ENCODE measurements at regions not wholly inside any gene's neighbourhood (a gene's known extent, or its start where the extent isn't known, plus 50 kb on each side); places are given as distances from the start of the nearest gene placed in this dataset.

DNA sequence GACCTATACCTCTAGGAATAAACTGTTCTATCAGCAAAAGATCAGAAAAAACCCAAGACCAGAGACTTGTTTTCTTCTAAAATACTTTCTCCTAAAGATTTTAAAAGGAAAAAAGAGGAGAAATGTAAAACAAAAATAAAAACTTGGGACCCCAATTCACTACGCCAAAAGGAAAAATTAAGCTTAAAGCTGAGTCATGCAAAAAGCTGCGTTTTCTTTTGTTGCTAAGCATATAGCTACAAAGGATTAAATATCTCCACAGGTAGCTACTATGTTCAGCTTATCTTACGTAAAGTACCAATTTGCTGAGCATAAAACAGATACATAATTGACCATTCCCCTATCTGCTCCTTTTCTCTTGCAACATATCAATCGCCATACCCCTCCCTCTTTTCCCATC is 950.0 kb upstream of the NXPH2 start:
- no peaks in the 10 kb centered on the region; the same call in 1 of the 2 replicates for H3K4me1 ChIP-seq (ENCODE audit: insufficient read depth, low read length)
- Mint-ChIP-seq H3K27me3 (ENCODE audit: low read depth) (no peaks in the 10 kb centered on the region), H3K9me3 (peaks cover 3 to 9% of the 10 kb centered on the region in 2 experiments; a peak in 3 of 5 replicates), H3K4me3 (no peak overlapping the region), H3K4me1 (peaks cover 14 to 15% of the 10 kb centered on the region in 2 experiments), H3K27ac (peak overlapping the region; percentile 12 to 15 (median 14); a peak in 3 of 7 replicates), H3K36me3 (ENCODE audit: insufficient read depth in 1 of 3, low read depth in 3 of 3) (peaks cover 3 to 6% (median 4%) of the 10 kb centered on the region in 3 experiments; a peak in 5 of 7 replicates)
- no peak overlapping the region for H3K27ac ChIP-seq (ENCODE audit: insufficient read length, low read depth, low read length)
- no peak overlapping the region for H2BK120ac ChIP-seq (ENCODE audit: low read depth, low read length, poor library complexity, severe bottlenecking)
- no peak overlapping the region for H2AFZ ChIP-seq (ENCODE audit: low read length)
- no peak overlapping the region for H3K23ac ChIP-seq (ENCODE audit: insufficient read length, low read depth, low read length)
- DNase-seq, result no peak
- no peak overlapping the region for H2BK5ac ChIP-seq (ENCODE audit: insufficient read length, low read length)
- H3K79me1 ChIP-seq (ENCODE audit: insufficient read depth, low read depth, low read length, poor library complexity, severe bottlenecking), result no peaks in the 10 kb centered on the region
- no peak overlapping the region for H4K8ac ChIP-seq (replicated peaks; ENCODE audit: insufficient read length, low read depth, low read length)
- H2BK20ac ChIP-seq (ENCODE audit: low read depth, low read length, poor library complexity, severe bottlenecking), result no peak overlapping the region
- H3K56ac ChIP-seq (ENCODE audit: insufficient read length, low read depth, low read length), result no peak overlapping the region
- no peak overlapping the region for H3T11ph ChIP-seq (ENCODE audit: low read length)
- no peak overlapping the region for H2AK5ac ChIP-seq (ENCODE audit: insufficient read length, low read length)
- no peaks in the 10 kb centered on the region for H3K23me2 ChIP-seq (ENCODE audit: insufficient read length, low read depth, low read length, poor library complexity, severe bottlenecking)
- no peak overlapping the region for H3K18ac ChIP-seq (ENCODE audit: insufficient read length, low read depth, low read length)
- WGBS (ENCODE audit: extremely low coverage, insufficient read length, low lambda C conversion rate), result 100% methylated on average over 1 of the region's 4 CpGs
- H3K9ac ChIP-seq (ENCODE audit: extremely low read depth, insufficient read length, low read length), result no peak overlapping the region
- H3K14ac ChIP-seq (ENCODE audit: insufficient read depth, low read length), result no peak overlapping the region
- H3K4me2 ChIP-seq (ENCODE audit: insufficient read depth, insufficient read length, low read length), result no peak overlapping the region
- H3K27me3 ChIP-seq (ENCODE audit: insufficient read depth, low read length), result no peaks in the 10 kb centered on the region
- H4K5ac ChIP-seq (ENCODE audit: insufficient read length, low read depth, low read length), result no peak overlapping the region
- no peak overlapping the region for H2BK12ac ChIP-seq (ENCODE audit: insufficient read length, low read depth, low read length)
- TF ChIP-seq, protein P1, sequence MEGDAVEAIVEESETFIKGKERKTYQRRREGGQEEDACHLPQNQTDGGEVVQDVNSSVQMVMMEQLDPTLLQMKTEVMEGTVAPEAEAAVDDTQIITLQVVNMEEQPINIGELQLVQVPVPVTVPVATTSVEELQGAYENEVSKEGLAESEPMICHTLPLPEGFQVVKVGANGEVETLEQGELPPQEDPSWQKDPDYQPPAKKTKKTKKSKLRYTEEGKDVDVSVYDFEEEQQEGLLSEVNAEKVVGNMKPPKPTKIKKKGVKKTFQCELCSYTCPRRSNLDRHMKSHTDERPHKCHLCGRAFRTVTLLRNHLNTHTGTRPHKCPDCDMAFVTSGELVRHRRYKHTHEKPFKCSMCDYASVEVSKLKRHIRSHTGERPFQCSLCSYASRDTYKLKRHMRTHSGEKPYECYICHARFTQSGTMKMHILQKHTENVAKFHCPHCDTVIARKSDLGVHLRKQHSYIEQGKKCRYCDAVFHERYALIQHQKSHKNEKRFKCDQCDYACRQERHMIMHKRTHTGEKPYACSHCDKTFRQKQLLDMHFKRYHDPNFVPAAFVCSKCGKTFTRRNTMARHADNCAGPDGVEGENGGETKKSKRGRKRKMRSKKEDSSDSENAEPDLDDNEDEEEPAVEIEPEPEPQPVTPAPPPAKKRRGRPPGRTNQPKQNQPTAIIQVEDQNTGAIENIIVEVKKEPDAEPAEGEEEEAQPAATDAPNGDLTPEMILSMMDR (conservative IDR thresholded peaks at IDR 0.05), result no peak
- H4K91ac ChIP-seq (ENCODE audit: insufficient read length, low read depth, low read length), result no peak overlapping the region
- no peak overlapping the region for H2BK15ac ChIP-seq (ENCODE audit: low read depth, low read length)
- no peaks in the 10 kb centered on the region for H3K9me3 ChIP-seq (ENCODE audit: control insufficient read depth, low read depth, low read length)
- H4K20me1 ChIP-seq (ENCODE audit: control insufficient read depth, insufficient read depth, insufficient read length), result no peaks in the 10 kb centered on the region
- H3K79me2 ChIP-seq (ENCODE audit: insufficient read depth, low read length), result no peaks in the 10 kb centered on the region
- no peak overlapping the region for H3K4ac ChIP-seq (ENCODE audit: low read depth, low read length)
